NAMALWA (cell line): ENCODE measurements at regions not wholly inside any gene's neighbourhood (a gene's known extent, or its start where the extent isn't known, plus 50 kb on each side); places are given as distances from the start of the nearest gene placed in this dataset.

Source experiments
- DNase-seq: peaks from one replicate; pipeline ENCODE4 v3.0.0-alpha.2; 2015; ENCODE audit warnings: low spot score

GRCh38 chr16:77662246-77662645 lies 60.1 kb upstream of the NUDT7 start:
- DNase-seq: no peak

GRCh38 chr16:77663711-77664110 lies 58.6 kb upstream of the NUDT7 start:
- DNase-seq: no peak

GRCh38 chr16:77666771-77667170 lies 55.5 kb upstream of the NUDT7 start:
- DNase-seq: no peak

GRCh38 chr16:77668201-77668600 lies 54.1 kb upstream of the NUDT7 start:
- DNase-seq: no peak

- DNase-seq: no peak
These were observed 53.3 kb upstream of the NUDT7 start for GRCh38 chr16:77669057-77669456.
